Skin of body (tissue), 1 donor: ENCODE measurements at regions not wholly inside any gene's neighbourhood (a gene's known extent, or its start where the extent isn't known, plus 50 kb on each side); places are given as distances from the start of the nearest gene placed in this dataset.

Experiments
- DNase-seq: peaks from one replicate; lab custom pipeline; 2025; lab: John Stamatoyannopoulos, UW

DNA sequence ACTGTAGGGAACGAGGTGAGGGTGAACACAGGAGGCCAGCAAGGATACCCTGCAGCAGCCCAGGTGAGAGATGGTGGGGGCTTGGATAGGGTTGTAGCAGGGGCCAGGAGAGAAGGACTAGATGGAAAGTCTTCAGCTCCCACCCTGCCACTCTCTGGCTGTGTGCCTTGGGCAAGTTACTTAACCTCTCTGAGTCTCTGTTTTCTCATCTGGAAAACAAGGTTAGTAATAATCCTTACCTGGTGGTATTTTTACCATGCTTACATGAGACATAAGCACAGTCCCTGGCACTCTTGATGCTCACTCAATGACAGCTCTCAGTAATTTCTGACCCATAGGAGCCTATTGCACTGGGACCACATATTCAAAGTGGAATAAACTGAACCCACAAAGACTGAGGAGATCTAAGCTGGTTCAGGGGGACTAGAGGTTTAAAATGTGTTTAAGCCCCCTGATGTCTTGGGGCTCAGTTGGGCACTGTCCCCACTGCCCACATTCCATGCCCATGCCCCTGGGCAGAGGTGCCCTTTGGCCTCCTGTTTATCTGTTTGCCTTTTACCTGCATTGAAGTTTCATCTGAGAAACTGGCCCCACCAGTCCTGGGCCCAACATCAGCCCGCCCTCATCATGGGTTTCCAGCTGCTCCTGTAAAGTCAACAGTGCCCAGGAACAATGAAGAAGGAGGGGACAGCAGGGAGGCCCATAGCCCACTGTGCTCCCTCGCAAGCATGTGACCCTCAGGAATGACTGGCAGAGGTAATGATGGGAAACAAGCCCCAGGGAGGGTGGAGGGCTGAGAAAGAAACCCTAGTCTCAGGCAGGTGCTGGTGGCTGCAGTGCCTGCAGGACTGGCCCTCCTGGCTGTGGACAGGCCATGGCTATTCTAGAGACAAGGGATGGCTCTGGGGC is 104.0 kb downstream of the VEGFA start:
- DNase-seq, result no peak

- no peak for DNase-seq
Observed at GRCh38 chr6:43871933-43872332, 101.9 kb downstream of the VEGFA start.

DNA sequence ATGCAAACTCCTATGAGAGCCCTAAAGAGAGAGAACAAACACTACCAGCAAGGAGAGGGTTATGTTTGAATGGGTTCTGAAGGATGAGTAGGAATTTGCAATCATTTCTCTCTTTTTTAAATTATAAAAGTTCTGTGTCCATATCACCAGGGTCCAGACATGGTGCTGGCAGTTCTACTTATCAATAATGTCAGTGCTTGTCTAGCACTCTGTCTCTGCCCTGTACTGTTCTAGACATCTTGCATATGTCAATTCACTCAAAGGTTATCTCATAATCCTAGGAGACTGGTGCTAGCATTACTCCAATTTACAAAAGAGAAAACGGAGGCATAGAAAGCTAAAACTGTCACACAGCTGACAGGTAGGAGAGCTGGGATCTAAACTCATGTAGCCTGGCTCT is 101.3 kb downstream of the VEGFA start:
- DNase-seq, result no peak

DNA sequence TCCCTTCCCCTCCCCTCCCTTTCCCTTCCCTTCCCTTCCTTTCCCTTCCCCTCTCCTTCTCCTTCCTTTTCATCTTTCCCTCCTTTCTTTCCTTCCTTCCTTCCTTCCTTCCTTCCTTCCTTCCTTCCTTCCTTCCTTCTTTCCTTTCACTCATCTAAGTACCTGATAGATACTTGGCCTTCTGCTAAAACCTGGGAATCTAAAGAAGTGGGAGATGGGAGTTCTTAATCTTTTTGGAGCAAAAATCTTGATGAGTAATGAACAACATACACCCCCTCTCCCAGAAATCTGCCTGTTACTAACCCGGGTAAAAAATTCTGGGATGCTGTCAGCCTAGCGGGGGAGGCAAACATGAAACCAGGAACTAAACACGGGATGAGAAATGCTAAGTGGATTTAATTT is 100.7 kb downstream of the VEGFA start:
- no peak for DNase-seq

DNA sequence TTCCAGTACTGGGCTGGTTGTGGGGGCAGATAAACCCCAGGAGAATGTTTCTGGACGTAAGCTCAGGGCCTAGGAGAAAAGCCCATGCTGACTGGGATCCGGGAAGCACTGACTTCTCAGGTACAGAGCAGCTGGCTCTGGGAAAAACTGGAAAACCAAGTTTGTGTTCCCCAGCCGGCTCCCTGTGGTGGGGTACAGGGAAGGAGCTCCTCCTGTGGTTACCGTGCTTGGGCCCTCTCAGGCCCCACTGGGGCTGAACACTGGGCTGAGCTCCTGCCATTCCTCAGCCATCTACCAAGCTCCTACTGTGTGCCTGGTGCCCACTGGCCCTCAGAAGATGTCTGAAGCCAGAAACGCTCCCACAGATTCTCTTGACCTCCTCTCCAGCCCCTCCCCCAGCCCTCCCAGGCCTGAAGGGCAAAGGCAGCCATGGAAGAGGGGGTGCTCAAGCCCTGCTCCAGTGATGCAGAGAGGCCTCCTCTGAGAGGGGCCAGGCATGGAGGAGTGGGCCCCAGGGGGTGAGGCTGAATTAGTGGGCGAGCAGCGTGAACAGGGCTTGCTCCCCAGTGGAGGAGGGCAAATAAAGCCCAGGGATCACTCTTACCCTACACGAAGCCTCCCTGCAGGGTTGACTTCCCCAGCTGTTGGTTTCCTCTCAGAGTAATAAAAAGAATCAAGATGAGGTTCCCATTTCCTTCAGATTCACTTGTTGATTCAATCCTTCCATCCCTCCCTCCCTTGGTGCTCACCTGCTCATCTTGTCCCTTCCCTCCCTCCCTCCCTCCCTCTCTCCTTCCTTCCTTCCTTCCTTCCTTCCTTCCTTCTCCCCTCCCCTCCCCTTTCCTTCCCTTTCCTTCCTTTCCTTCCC is 100.0 kb downstream of the VEGFA start:
- no peak for DNase-seq

- no peak for DNase-seq
Observed at GRCh38 chr6:43869079-43869710, 99.2 kb downstream of the VEGFA start.

- no peak for DNase-seq
Observed at GRCh38 chr6:43868467-43868866, 98.5 kb downstream of the VEGFA start.

- DNase-seq, result no peak
Observed at GRCh38 chr6:43867996-43868395, 98.0 kb downstream of the VEGFA start.

GRCh38 chr6:43867246-43867645 is 97.2 kb downstream of the VEGFA start:
- no peak for DNase-seq

- DNase-seq, result peak; percentile 46
Observed at GRCh38 chr6:43865932-43866645, 96.1 kb downstream of the VEGFA start.

- DNase-seq, result no peak
Observed at GRCh38 chr6:43865086-43865485, 95.1 kb downstream of the VEGFA start.

DNA sequence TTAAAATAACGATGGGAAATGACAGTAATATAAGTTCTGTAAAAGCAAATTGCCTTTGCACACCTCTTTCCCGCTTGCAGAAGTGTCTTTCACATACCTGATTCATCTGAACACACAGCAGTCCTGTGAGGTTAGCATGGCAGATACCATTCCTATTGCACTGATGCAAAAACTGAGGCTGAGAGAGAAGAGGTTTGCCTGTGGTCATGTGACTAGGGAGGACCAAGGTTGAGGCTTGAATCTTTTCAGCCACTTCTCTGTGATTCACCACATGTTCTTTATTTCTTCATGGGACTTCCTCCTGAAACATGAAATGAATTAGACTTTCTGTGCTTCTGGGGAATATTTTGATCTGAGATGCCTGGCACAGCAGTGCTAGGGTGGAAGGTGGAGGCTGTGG is 92.9 kb downstream of the VEGFA start:
- no peak for DNase-seq

DNA sequence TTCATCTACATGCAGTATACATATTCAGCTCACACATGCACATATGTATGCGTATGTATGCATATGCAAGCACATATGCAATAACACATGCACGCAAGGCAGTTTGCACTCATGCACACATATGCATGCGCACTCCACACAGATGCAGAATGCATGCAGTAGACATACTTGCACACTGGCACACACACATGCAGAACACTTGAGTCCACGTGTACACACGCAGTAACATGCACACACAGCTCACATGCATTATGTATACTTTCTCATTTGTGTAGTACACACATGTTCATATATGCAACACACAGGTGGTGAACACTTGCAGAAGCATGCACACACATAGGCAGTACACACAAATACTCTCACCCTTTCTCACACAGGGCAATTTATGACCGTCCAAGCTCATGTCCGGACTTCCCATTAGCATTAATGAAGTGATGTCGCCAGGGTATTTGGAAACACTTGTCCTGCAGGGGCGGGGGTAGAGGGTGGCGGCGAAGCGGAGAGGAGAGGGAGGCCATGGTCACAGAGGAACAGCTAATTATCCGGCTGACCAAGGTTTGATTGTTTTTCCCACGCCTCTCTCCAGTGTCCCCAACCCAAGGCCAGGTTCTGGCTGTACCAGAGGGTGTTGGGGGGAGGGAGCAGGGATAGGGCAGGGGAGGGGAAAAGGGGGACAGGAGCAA is 91.3 kb downstream of the VEGFA start:
- DNase-seq, result no peak

DNA sequence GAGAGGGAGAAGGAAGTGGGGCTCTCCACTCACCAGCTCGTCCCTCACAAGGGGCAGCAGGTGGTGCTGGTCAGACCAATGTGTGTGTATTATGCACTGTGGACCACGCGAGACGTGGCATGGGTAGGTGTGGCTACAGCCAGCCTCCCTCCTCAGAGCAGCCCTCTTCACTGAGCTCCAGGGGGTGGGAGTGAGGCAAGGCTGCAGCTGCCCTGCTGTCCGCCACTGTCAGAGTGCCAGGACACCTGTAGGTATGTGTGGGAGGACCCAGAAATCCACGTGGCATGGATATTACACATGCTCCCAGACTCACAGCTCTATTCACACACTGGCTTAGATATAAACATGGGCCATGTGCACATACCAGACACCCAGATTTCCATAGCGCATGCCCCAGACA is 90.3 kb downstream of the VEGFA start:
- DNase-seq, result no peak

GRCh38 chr6:43859213-43859612 is 89.2 kb downstream of the VEGFA start:
- DNase-seq, result no peak

DNA sequence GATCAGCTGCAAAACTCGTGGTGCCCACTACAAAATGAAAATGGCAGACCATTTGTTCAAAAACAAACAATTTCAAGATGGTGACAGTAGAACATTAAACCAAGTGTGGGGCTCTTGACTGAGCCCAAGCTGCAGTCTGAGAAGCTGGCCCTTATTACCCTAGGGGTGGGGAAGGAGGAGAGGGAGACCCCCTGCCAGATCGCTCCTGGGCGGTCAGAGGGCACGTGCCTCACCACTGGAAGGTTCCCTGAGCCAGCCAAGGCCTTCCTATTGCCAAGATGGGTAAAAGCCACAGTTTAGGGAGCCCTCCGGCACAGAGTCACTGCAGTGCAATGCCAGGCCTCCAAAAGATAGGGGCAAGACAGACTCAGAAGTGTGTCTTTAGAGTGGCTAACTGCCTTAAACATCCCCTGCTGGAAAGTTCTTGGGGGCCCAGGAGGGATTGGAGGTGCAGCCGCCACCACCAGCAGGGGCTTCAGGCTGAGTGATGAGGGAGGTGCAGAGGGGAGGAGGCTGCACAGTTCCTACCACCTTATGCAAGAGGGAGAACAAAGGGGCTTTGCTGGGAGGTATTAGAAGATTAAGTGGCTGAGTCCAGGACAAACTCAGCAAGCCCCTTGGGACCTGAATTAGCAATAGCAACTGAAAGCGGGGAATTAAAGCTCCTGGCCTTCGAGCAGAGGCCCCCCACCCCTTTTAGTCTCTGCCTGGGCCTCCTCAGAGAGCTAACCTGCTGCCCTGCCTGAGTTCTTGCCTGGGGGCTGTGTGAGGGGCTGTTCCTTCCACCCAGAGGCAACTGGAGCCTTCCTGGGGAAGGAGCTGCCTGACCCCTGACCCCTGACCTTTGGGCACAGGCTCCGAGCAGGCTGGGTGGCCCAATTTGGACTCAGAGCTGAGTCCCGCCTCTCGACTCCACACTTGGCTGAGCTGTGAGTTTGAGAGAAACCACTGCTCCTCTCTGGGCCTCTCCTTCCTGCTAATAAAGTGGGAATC is 88.4 kb downstream of the VEGFA start:
- no peak for DNase-seq

DNA sequence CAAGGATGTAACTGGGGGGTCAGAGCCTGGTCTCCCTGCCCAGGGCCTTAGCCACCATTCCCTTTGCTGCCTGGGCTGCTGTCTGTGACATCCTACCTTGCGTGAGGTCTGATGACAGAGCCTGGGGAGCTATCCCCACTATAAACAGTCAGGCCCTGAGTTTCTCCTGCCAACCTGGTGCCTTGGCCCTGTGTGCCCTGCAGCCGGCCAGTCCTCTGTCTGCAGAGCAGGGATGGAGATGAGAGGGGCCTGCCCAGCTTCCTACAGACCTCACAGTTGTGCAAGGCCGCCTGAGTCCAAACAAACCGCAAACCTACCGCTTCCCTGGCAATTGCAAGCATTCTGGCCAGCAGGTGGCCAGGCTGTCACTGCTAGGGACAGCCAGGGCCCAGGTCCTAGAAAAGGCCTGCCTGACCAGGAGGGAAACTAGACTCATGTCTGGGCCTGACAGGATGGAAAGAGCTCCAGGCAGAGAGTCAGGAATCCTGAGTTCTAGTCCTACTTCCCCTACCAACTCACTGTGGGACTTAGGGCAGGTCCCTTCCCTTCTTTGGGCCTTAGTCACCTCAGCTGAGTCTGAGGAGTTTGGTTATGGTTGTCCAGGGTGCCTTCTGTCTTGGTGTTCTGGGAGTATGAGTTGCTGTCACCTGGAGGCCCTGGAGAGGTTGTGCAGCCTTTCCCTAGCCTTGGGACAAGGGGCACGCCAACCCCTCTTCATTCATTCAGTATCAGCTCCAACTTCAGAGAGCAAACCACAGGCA is 86.2 kb downstream of the VEGFA start:
- DNase-seq, result no peak

- DNase-seq, result no peak
Observed at GRCh38 chr6:43855247-43855646, 85.2 kb downstream of the VEGFA start.
